ENCODE measurements at regions not wholly inside any gene's neighbourhood (a gene's known extent, or its start where the extent isn't known, plus 50 kb on each side); places are given as distances from the start of the nearest gene placed in this dataset.

GRCh38 chr12:91577586-91578539, 395.2 kb upstream of the DCN start:
- TF ChIP-seq CTCF (IDR thresholded peaks at IDR 0.05; ENCODE audit: low read depth, low read length) (peak; percentile 65), EZH2phosphoT487 (IDR thresholded peaks at IDR 0.05; ENCODE audit: low read depth) (no peak)

Measured in OCI-LY3 (cell line).